K562 (cell line): ENCODE measurements at regions not wholly inside any gene's neighbourhood (a gene's known extent, or its start where the extent isn't known, plus 50 kb on each side); places are given as distances from the start of the nearest gene placed in this dataset.

Experiments
- ATAC-seq: fragments of 200-7000 bp; cut with Tn5 transposase; 3 replicates; pipeline ENCODE4 v1.9.1; 2020; ENCODE audit warnings: moderate library complexity
- BruUV-seq: library from RNA; stranded (reverse); fragments of 400-500 nt; replicated peaks from 2 replicates; lab custom pipeline; 2021; lab: Mats Ljungman, UMichigan
- CTCF ChIA-PET: fragments of 300-600 bp; formaldehyde crosslinking; extraction: SDS; loops from one replicate; lab custom pipeline; 2021; ENCODE audit warnings: low intra/inter-chr PET ratio; lab: Yijun Ruan, JAX
- POLR2A ChIA-PET: fragments of 300-600, 350-650 bp; sonication (Branson Sonifier 250); formaldehyde crosslinking; extraction: SDS; loops from one replicate; lab custom pipeline; 2021; ENCODE audit warnings: antibody characterized with exemption, inconsistent platforms; lab: Yijun Ruan, JAX
- DNase-seq, 4 experiments: peaks; one replicate each; pipeline versions ENCODE4 v3.0.0 to v3.0.0-alpha.2; 2011 to 2018; ENCODE audit warnings: low spot score in 3 of 4, mixed read lengths in 3 of 4; ENCODE audit errors: extremely low read depth in 1 of 4
- FAIRE-seq: peaks from 2 replicates; lab custom pipeline; 2011; peaks lifted over from hg19 to GRCh38; lab: Jason Lieb, UNC
- H2AFZ ChIP-seq: 2 replicates; pipeline ENCODE4 v1.6.0; 2011; ENCODE audit warnings: low read depth, low read length, control low read depth, inconsistent platforms
- H3K27ac ChIP-seq: fragments of 200-600 bp; 3 replicates; pipeline ENCODE4 v1.8.0; 2011; ENCODE audit warnings: low read depth, mild to moderate bottlenecking, control low read depth, inconsistent platforms, low read length, moderate library complexity, mixed read lengths; ENCODE audit errors: extremely low read depth
- H3K27me3 ChIP-seq, 2 experiments: fragments of 300-600 bp in 1 of 2; 2 replicates in 1 of 2; 3 replicates in 1 of 2; pipeline versions ENCODE4 v1.6.0 to v1.8.0; 2011; ENCODE audit warnings: inconsistent platforms in 2 of 2, low read length in 2 of 2, mild to moderate bottlenecking in 1 of 2, mixed read lengths in 1 of 2, moderate library complexity in 1 of 2; ENCODE audit not compliant: control insufficient read depth in 2 of 2, insufficient read depth in 2 of 2
- H3K36me3 ChIP-seq: fragments of 300-600 bp; 3 replicates; pipeline ENCODE4 v1.8.0; 2011; ENCODE audit warnings: mild to moderate bottlenecking, low read length, inconsistent platforms; ENCODE audit not compliant: control insufficient read depth, insufficient read depth
- H3K4me1 ChIP-seq, 2 experiments: fragments of 200-600 bp in 1 of 2; replicated peaks in 1 of 2; 2 replicates in 1 of 2; 3 replicates in 1 of 2; pipeline versions ENCODE4 v1.5.1 to v1.8.0; 2011; ENCODE audit warnings: inconsistent platforms in 2 of 2, low read length in 2 of 2, mild to moderate bottlenecking in 1 of 2, mixed read lengths in 1 of 2, moderate library complexity in 1 of 2; ENCODE audit not compliant: control insufficient read depth in 2 of 2, insufficient read depth in 2 of 2
- H3K4me2 ChIP-seq: 2 replicates; pipeline ENCODE4 v1.6.1; 2011; ENCODE audit warnings: low read length, control low read depth, inconsistent platforms, mixed read lengths; ENCODE audit not compliant: insufficient read depth
- H3K4me3 ChIP-seq: fragments of 200-600 bp; sonication (generic), shearing (Covaris generic); 2 replicates; pipeline ENCODE4 v1.5.1; 2016; ENCODE audit warnings: control low read depth, inconsistent platforms
- H3K79me2 ChIP-seq: fragments of 200-600 bp; 3 replicates; pipeline ENCODE4 v1.8.0; 2011; ENCODE audit warnings: low read length, inconsistent platforms; ENCODE audit not compliant: control insufficient read depth, insufficient read depth
- H3K9ac ChIP-seq, 2 experiments: 2 replicates each; pipeline versions ENCODE4 v1.6.0 to v1.6.1; 2011; ENCODE audit warnings: low read depth in 2 of 2, low read length in 2 of 2, control low read depth in 1 of 2, inconsistent platforms in 1 of 2, mild to moderate bottlenecking in 1 of 2, mixed read lengths in 1 of 2; ENCODE audit not compliant: insufficient read depth in 1 of 2
- H3K9me1 ChIP-seq: one replicate; pipeline ENCODE4 v1.6.0; 2011; ENCODE audit warnings: inconsistent platforms, mild to moderate bottlenecking, low read length, moderate library complexity; ENCODE audit not compliant: control insufficient read depth, insufficient read depth
- H3K9me3 ChIP-seq: replicated peaks from 2 replicates; pipeline ENCODE4 v1.5.1; 2011; ENCODE audit warnings: low read depth, low read length, inconsistent platforms; ENCODE audit not compliant: control insufficient read depth, insufficient read depth
- H4K20me1 ChIP-seq: replicated peaks from 2 replicates; pipeline ENCODE4 v1.6.1; 2011; ENCODE audit warnings: low read length, inconsistent platforms, mixed read lengths; ENCODE audit not compliant: control insufficient read depth, insufficient read depth
- RBM39 ChIP-seq: fragments of 200-400 bp; formaldehyde crosslinking; optimal IDR thresholded peaks from 2 replicates; pipeline ENCODE3; 2018; ENCODE audit warnings: low read depth, low read length
- ZNF121 ChIP-seq: sonication (generic); formaldehyde crosslinking; conservative IDR thresholded peaks from 2 replicates; pipeline ENCODE4 v1.8.0; 2022; ENCODE audit warnings: missing genetic modification reagents
- ZNF146 ChIP-seq: IDR thresholded peaks from one replicate; pipeline ENCODE4 v1.6.1; 2018; ENCODE audit warnings: missing compliant biosample characterization; ENCODE audit not compliant: unreplicated experiment
- WGBS: fragments of 100-300 bp; shearing (Covaris generic); methylation state at CpG from one replicate; pipeline ENCODE4 v1.1.6; 2016; ENCODE audit warnings: low coverage, mixed read lengths; ENCODE audit not compliant: insufficient coverage; ENCODE audit errors: missing lambda C conversion rate; 5-methylcytosine and 5-hydroxymethylcytosine counted together
- in situ Hi-C: fragments of 300-500 bp; cut with MboI; formaldehyde crosslinking; loops from 4 replicates; pipeline ENCODE4 v1.15.0; 2018; ENCODE audit warnings: inconsistent platforms, mixed read lengths
- intact Hi-C: fragments of 100-400 bp; cut with micrococcal nuclease; formaldehyde crosslinking; loops from 2 replicates; pipeline ENCODE4 v1.14.2; 2022
- TF ChIP-seq, protein P1 (sequence below): fragments of 200-800 bp; sonication (Bioruptor generic); IDR thresholded peaks from 2 replicates; pipeline ENCODE4 v1.6.1; 2016; ENCODE audit warnings: missing genetic modification characterization, missing compliant biosample characterization
- TF ChIP-seq, protein P2 (sequence below): fragments of 250-450 bp; sonication (Bioruptor Pico); IDR thresholded peaks from 2 replicates; pipeline ENCODE4 v1.4.0; 2020; ENCODE audit warnings: mild to moderate bottlenecking

DNA sequence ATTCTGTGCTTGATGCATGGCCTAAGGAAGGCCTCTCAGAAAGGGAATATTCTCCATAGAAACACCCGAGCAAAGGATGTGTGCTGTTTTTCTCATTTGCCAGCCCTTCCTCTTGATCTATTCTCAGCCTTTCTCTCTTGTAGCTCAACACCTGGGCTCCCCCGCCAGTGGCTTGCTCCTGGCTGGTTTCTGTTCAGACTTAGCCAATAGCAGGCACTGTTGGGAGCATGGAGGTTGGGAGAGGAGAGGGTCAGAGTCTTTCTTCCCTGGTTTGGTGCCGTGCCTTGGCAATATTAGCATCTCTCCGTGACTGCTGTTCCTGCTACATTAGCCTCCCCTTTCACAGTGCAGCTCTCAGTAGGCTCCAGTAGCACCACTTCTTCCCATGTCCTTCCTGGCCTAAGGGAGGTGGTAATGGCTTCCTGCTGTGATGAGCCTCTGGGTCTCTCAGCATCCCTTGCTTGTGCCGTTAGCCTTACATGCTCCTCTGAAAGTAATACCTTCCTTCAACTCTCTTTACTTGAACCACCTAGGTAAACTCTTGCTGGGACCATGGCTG lies 269.7 kb upstream of the GAS1 start:
- no peak for FAIRE-seq
- Histone ChIP-seq H3K27me3 (0 out of 5 replicates have a peak, but pooled peaks cover 0 to 5% of the 10 kb centered on the region in 2 experiments), H3K27ac (no peak overlapping the region), H3K79me2 (no peaks in the 10 kb centered on the region), H3K9ac (no peak overlapping the region), H3K4me1 (no peaks in the 10 kb centered on the region), H4K20me1 (no peaks in the 10 kb centered on the region), H2AFZ (no peak overlapping the region), H3K9me1 (no peaks in the 10 kb centered on the region), H3K4me2 (no peak overlapping the region)
- 0% methylated on average over 5 of the region's 5 CpGs for WGBS
- no TSS peak for BruUV-seq
- no peak for DNase-seq
- in situ Hi-C loops: no loop called here
- intact Hi-C loops: no loop called here
- no peak for TF ChIP-seq ZNF146 (CRISPR knock-in tag)
- no peak for TF ChIP-seq RBM39
- no peak for TF ChIP-seq ZNF121 (CRISPR knock-in tag)
- TF ChIP-seq, protein P1, sequence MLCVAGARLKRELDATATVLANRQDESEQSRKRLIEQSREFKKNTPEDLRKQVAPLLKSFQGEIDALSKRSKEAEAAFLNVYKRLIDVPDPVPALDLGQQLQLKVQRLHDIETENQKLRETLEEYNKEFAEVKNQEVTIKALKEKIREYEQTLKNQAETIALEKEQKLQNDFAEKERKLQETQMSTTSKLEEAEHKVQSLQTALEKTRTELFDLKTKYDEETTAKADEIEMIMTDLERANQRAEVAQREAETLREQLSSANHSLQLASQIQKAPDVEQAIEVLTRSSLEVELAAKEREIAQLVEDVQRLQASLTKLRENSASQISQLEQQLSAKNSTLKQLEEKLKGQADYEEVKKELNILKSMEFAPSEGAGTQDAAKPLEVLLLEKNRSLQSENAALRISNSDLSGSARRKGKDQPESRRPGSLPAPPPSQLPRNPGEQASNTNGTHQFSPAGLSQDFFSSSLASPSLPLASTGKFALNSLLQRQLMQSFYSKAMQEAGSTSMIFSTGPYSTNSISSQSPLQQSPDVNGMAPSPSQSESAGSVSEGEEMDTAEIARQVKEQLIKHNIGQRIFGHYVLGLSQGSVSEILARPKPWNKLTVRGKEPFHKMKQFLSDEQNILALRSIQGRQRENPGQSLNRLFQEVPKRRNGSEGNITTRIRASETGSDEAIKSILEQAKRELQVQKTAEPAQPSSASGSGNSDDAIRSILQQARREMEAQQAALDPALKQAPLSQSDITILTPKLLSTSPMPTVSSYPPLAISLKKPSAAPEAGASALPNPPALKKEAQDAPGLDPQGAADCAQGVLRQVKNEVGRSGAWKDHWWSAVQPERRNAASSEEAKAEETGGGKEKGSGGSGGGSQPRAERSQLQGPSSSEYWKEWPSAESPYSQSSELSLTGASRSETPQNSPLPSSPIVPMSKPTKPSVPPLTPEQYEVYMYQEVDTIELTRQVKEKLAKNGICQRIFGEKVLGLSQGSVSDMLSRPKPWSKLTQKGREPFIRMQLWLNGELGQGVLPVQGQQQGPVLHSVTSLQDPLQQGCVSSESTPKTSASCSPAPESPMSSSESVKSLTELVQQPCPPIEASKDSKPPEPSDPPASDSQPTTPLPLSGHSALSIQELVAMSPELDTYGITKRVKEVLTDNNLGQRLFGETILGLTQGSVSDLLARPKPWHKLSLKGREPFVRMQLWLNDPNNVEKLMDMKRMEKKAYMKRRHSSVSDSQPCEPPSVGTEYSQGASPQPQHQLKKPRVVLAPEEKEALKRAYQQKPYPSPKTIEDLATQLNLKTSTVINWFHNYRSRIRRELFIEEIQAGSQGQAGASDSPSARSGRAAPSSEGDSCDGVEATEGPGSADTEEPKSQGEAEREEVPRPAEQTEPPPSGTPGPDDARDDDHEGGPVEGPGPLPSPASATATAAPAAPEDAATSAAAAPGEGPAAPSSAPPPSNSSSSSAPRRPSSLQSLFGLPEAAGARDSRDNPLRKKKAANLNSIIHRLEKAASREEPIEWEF (CRISPR knock-in tag): no peak
- TF ChIP-seq, protein P2, sequence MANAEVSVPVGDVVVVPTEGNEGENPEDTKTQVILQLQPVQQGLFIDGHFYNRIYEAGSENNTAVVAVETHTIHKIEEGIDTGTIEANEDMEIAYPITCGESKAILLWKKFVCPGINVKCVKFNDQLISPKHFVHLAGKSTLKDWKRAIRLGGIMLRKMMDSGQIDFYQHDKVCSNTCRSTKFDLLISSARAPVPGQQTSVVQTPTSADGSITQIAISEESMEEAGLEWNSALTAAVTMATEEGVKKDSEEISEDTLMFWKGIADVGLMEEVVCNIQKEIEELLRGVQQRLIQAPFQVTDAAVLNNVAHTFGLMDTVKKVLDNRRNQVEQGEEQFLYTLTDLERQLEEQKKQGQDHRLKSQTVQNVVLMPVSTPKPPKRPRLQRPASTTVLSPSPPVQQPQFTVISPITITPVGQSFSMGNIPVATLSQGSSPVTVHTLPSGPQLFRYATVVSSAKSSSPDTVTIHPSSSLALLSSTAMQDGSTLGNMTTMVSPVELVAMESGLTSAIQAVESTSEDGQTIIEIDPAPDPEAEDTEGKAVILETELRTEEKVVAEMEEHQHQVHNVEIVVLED (CRISPR knock-in tag): no peak
- TF ChIP-seq, all 486 proteins: peak for 0
- no peak for ATAC-seq
- H3K9me3 ChIP-seq: no peaks in the 10 kb centered on the region
- ChIA-PET CTCF (no interaction called here), POLR2A (no interaction called here)
- H3K4me3 ChIP-seq: no peak overlapping the region
- H3K36me3 ChIP-seq: no peaks in the 10 kb centered on the region
